ENCODE measurements at regions not wholly inside any gene's neighbourhood (a gene's known extent, or its start where the extent isn't known, plus 50 kb on each side); places are given as distances from the start of the nearest gene placed in this dataset.

DNA sequence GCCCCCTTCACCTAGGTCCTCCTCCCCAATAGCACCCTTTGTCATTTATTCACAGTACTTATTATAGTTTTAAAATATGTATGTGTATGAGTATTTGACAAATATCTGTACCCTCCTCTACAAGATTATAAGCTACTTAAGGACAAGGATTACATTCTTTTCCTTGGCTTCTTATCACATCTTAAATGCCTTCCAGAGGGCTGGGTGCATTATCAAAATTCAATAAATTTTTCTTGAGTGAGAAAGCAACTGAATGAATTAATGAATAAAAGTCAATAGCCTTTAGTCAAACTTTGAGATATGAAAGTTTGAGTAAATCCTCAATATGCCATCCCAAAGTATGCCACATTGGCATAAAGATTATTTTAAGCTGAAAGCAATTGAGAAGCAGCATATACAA lies 621.7 kb downstream of the DNAH5 start:
- TF ChIP-seq, protein P1, sequence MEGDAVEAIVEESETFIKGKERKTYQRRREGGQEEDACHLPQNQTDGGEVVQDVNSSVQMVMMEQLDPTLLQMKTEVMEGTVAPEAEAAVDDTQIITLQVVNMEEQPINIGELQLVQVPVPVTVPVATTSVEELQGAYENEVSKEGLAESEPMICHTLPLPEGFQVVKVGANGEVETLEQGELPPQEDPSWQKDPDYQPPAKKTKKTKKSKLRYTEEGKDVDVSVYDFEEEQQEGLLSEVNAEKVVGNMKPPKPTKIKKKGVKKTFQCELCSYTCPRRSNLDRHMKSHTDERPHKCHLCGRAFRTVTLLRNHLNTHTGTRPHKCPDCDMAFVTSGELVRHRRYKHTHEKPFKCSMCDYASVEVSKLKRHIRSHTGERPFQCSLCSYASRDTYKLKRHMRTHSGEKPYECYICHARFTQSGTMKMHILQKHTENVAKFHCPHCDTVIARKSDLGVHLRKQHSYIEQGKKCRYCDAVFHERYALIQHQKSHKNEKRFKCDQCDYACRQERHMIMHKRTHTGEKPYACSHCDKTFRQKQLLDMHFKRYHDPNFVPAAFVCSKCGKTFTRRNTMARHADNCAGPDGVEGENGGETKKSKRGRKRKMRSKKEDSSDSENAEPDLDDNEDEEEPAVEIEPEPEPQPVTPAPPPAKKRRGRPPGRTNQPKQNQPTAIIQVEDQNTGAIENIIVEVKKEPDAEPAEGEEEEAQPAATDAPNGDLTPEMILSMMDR (conservative IDR thresholded peaks at IDR 0.05) = no peak
- no peak overlapping the region for H3K4me3 Mint-ChIP-seq
- DNase-seq = no peak
- Histone ChIP-seq H3K9ac (ENCODE audit: extremely low read depth, low read length, poor library complexity, severe bottlenecking) (no peak overlapping the region), H3K9me3 (ENCODE audit: control insufficient read depth, low read length) (no peaks in the 10 kb centered on the region), H3K4me1 (ENCODE audit: control insufficient read depth, insufficient read depth, low read length) (no peaks in the 10 kb centered on the region), H3K4me3 (ENCODE audit: low read length) (no peak overlapping the region), H3K27ac (ENCODE audit: low read depth, low read length) (no peak overlapping the region), H3K27me3 (ENCODE audit: control insufficient read depth, insufficient read depth, low read length, poor library complexity, severe bottlenecking) (no peaks in the 10 kb centered on the region), H3K36me3 (ENCODE audit: control insufficient read depth, insufficient read depth, low read length) (no peaks in the 10 kb centered on the region)
- H3K36me3 Mint-ChIP-seq (ENCODE audit: low read depth) = no peaks in the 10 kb centered on the region
- no peaks in the 10 kb centered on the region for H3K9me3 Mint-ChIP-seq
- H3K4me1 Mint-ChIP-seq = no peaks in the 10 kb centered on the region
- H3K27me3 Mint-ChIP-seq (ENCODE audit: insufficient read depth) = no peaks in the 10 kb centered on the region
- H3K27ac Mint-ChIP-seq = no peak overlapping the region

DNA sequence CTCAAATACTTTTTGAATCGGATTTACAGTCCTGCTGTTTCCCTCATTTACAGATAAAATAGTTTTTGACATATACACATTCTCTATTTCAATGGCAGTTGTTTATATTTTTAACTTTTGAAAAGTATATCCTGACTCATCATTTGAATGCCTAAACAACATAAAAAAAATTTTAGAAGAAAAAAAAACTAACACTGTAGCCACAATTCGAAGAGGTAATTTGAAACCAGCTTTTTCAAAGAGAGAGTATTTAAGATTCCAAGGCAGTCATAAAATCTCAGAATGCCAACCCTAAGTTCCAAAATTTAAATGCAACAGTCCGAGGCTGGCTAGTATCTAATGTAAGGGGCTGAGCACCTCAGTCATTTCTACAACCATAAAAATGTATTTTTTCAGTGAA lies 626.8 kb downstream of the DNAH5 start:
- Mint-ChIP-seq H3K9me3 (peaks cover 8% of the 10 kb centered on the region), H3K36me3 (ENCODE audit: low read depth) (no peaks in the 10 kb centered on the region), H3K4me3 (no peak overlapping the region), H3K4me1 (no peaks in the 10 kb centered on the region), H3K27me3 (ENCODE audit: insufficient read depth) (no peaks in the 10 kb centered on the region), H3K27ac (no peak overlapping the region)
- H3K9me3 ChIP-seq (ENCODE audit: control insufficient read depth, low read length) = no peaks in the 10 kb centered on the region
- no peaks in the 10 kb centered on the region for H3K36me3 ChIP-seq (ENCODE audit: control insufficient read depth, insufficient read depth, low read length)
- H3K9ac ChIP-seq (ENCODE audit: extremely low read depth, low read length, poor library complexity, severe bottlenecking) = no peak overlapping the region
- H3K27ac ChIP-seq (ENCODE audit: low read depth, low read length) = no peak overlapping the region
- no peak overlapping the region for H3K4me3 ChIP-seq (ENCODE audit: low read length)
- 89% methylated on average over 3 of the region's 3 CpGs; no CpG with 5 or more reads in 1 of the 2 experiments for WGBS, 2 experiments (ENCODE audit: insufficient coverage in 1 of 2, insufficient read length in 1 of 2)
- H3K27me3 ChIP-seq (ENCODE audit: control insufficient read depth, insufficient read depth, low read length, poor library complexity, severe bottlenecking) = no peaks in the 10 kb centered on the region
- no peaks in the 10 kb centered on the region for H3K4me1 ChIP-seq (ENCODE audit: control insufficient read depth, insufficient read depth, low read length)
- TF ChIP-seq, protein P1 (conservative IDR thresholded peaks at IDR 0.05) = no peak
- DNase-seq = no peak

- Mint-ChIP-seq H3K36me3 (ENCODE audit: low read depth) (no peaks in the 10 kb centered on the region), H3K4me1 (no peaks in the 10 kb centered on the region), H3K27me3 (ENCODE audit: insufficient read depth) (no peaks in the 10 kb centered on the region), H3K27ac (no peak overlapping the region), H3K4me3 (no peak overlapping the region), H3K9me3 (peaks cover 8% of the 10 kb centered on the region)
- no peak overlapping the region for H3K27ac ChIP-seq (ENCODE audit: low read depth, low read length)
- TF ChIP-seq, protein P1 (conservative IDR thresholded peaks at IDR 0.05) = no peak
- H3K9ac ChIP-seq (ENCODE audit: extremely low read depth, low read length, poor library complexity, severe bottlenecking) = no peak overlapping the region
- H3K4me1 ChIP-seq (ENCODE audit: control insufficient read depth, insufficient read depth, low read length) = no peaks in the 10 kb centered on the region
- no peak overlapping the region for H3K4me3 ChIP-seq (ENCODE audit: low read length)
- DNase-seq = no peak
- no peaks in the 10 kb centered on the region for H3K36me3 ChIP-seq (ENCODE audit: control insufficient read depth, insufficient read depth, low read length)
- 52 to 90% methylated on average over 2 of the region's 2 CpGs for WGBS, 2 experiments (ENCODE audit: insufficient coverage in 1 of 2, insufficient read length in 1 of 2)
- no peaks in the 10 kb centered on the region for H3K27me3 ChIP-seq (ENCODE audit: control insufficient read depth, insufficient read depth, low read length, poor library complexity, severe bottlenecking)
- H3K9me3 ChIP-seq (ENCODE audit: control insufficient read depth, low read length) = no peaks in the 10 kb centered on the region
Measured at GRCh38 chr5:13316176-13316575, 628.3 kb downstream of the DNAH5 start.
